ENCODE measurements at regions not wholly inside any gene's neighbourhood (a gene's known extent, or its start where the extent isn't known, plus 50 kb on each side); places are given as distances from the start of the nearest gene placed in this dataset.
"Not testable (repeated sequence)": the region's sequence is repeated elsewhere in the genome, so short reads cannot be mapped to it uniquely, and the experiment has no call there.

DNA sequence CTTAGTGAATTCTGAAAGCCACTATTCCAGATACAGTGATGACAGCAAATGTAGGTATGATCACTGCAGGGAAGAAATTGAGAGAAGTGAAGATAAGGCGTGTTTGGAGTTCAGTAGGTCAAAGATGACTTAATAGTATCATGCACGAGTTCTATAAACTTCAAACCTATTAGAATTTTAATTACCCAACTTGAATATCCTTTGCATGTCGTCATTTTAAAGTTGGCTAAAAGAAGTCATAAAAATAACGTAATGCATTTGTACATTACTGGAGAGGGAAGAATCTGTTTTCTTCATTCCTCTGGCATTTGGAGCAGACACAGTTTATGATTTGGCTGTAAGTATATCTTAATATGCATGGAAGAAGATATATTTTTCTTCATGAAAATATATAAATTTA is 68.6 kb upstream of the MXRA5 start:
- no peaks in the 10 kb centered on the region for H3K36me3 Mint-ChIP-seq (ENCODE audit: low read depth, unreplicated experiment)
- no peaks in the 10 kb centered on the region for H3K4me1 Mint-ChIP-seq (ENCODE audit: unreplicated experiment)
- H3K4me3 Mint-ChIP-seq (ENCODE audit: unreplicated experiment) = no peak overlapping the region
- H3K27me3 Mint-ChIP-seq (ENCODE audit: unreplicated experiment) = no peaks in the 10 kb centered on the region
- DNase-seq (ENCODE audit: low spot score) = no peak
- no peak overlapping the region for H3K27ac Mint-ChIP-seq (ENCODE audit: unreplicated experiment)
- TF ChIP-seq, protein P1, sequence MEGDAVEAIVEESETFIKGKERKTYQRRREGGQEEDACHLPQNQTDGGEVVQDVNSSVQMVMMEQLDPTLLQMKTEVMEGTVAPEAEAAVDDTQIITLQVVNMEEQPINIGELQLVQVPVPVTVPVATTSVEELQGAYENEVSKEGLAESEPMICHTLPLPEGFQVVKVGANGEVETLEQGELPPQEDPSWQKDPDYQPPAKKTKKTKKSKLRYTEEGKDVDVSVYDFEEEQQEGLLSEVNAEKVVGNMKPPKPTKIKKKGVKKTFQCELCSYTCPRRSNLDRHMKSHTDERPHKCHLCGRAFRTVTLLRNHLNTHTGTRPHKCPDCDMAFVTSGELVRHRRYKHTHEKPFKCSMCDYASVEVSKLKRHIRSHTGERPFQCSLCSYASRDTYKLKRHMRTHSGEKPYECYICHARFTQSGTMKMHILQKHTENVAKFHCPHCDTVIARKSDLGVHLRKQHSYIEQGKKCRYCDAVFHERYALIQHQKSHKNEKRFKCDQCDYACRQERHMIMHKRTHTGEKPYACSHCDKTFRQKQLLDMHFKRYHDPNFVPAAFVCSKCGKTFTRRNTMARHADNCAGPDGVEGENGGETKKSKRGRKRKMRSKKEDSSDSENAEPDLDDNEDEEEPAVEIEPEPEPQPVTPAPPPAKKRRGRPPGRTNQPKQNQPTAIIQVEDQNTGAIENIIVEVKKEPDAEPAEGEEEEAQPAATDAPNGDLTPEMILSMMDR (IDR thresholded peaks at IDR 0.05; ENCODE audit: unreplicated experiment) = no peak
- H3K9me3 Mint-ChIP-seq (ENCODE audit: unreplicated experiment) = no peaks in the 10 kb centered on the region

DNA sequence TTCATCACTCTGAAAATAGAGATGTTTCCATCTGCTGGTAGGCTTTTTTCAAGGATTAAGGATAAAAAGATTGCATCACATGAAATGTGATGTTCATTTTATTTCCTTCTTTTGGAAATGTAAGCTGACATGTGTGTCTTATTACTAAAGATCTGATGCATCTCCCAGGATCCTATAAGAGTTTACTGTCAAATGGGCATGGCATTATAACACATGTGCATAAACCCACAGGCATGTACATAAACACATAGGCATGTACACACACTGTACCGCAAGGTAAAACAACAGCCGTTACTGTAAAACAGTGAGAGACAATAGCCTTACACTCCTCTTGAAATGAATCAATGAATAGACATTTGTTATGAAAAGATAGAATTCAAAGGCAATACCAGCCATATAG is 65.2 kb upstream of the MXRA5 start:
- not testable (repeated sequence) for H3K27me3 Mint-ChIP-seq (ENCODE audit: unreplicated experiment); H3K9me3 Mint-ChIP-seq (ENCODE audit: unreplicated experiment); H3K27ac Mint-ChIP-seq (ENCODE audit: unreplicated experiment); H3K36me3 Mint-ChIP-seq (ENCODE audit: low read depth, unreplicated experiment); DNase-seq (ENCODE audit: low spot score); H3K4me1 Mint-ChIP-seq (ENCODE audit: unreplicated experiment); H3K4me3 Mint-ChIP-seq (ENCODE audit: unreplicated experiment)

DNA sequence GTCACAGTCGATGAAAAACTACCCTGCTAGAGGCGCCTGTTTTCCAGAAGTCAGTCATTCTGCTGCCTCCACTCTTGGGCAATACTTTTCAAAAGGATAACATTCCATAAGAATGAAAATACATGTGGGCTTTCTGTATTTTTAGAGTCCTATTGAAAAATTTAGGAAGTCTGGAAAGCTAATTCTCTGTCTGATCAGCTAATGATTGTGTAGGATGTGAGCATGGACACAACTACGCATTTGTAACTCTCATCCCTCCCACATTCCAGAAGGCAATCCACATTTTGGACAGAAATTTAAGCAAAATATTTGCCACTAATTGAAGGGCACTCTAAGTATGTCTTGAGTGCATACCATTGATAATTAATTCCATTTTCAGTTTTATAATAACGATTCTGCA is 63.5 kb upstream of the MXRA5 start:
- H3K27me3 Mint-ChIP-seq (ENCODE audit: unreplicated experiment); H3K4me3 Mint-ChIP-seq (ENCODE audit: unreplicated experiment); H3K4me1 Mint-ChIP-seq (ENCODE audit: unreplicated experiment); H3K9me3 Mint-ChIP-seq (ENCODE audit: unreplicated experiment); DNase-seq (ENCODE audit: low spot score); H3K27ac Mint-ChIP-seq (ENCODE audit: unreplicated experiment); H3K36me3 Mint-ChIP-seq (ENCODE audit: low read depth, unreplicated experiment): not testable (repeated sequence)

DNA sequence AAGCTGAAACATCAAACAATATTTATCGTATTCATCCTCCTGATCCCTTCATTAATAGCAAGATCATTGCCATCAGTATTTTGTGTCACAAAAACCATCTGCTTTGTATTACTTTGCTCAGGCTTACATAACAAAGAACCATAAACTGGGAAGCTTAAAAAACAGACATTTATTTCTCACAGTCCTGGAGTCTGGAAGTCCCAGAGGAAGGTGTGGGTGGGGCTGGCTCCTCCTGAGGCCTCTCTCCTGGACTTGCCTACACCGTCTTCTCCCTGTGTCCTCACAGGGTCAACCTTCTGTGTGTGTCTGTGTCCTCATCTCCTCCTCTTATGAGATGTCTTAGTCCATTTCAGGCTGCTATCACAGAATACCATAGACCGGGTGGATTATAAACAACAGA is 61.3 kb upstream of the MXRA5 start:
- no peaks in the 10 kb centered on the region for H3K9me3 Mint-ChIP-seq (ENCODE audit: unreplicated experiment)
- H3K27me3 Mint-ChIP-seq (ENCODE audit: unreplicated experiment) = no peaks in the 10 kb centered on the region
- no peak for DNase-seq (ENCODE audit: low spot score)
- TF ChIP-seq, protein P1 (IDR thresholded peaks at IDR 0.05; ENCODE audit: unreplicated experiment) = no peak
- no peaks in the 10 kb centered on the region for H3K4me1 Mint-ChIP-seq (ENCODE audit: unreplicated experiment)
- H3K4me3 Mint-ChIP-seq (ENCODE audit: unreplicated experiment) = no peak overlapping the region
- no peaks in the 10 kb centered on the region for H3K36me3 Mint-ChIP-seq (ENCODE audit: low read depth, unreplicated experiment)
- no peak overlapping the region for H3K27ac Mint-ChIP-seq (ENCODE audit: unreplicated experiment)

DNA sequence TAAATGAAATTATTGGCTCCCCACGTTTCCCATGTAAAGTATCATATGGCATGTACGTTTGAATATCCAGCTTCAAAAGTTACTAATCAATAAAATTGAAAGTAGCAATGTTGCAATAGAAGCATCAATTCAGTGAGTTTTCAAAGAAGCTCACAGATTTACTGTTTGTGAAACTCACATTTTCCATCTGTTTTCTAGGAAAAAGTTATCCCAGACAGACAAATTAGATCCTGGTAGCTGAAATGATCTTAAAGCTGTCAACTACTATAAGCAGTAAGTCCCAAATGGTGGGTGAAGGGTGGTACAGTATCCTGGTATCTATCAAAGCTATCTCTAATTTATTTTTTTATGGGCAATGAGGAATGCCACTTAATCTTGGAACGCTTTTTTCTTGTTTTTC is 60.7 kb upstream of the MXRA5 start:
- TF ChIP-seq, protein P1 (IDR thresholded peaks at IDR 0.05; ENCODE audit: unreplicated experiment) = no peak
- H3K9me3 Mint-ChIP-seq (ENCODE audit: unreplicated experiment) = no peaks in the 10 kb centered on the region
- no peak overlapping the region for H3K4me3 Mint-ChIP-seq (ENCODE audit: unreplicated experiment)
- DNase-seq (ENCODE audit: low spot score) = no peak
- H3K27ac Mint-ChIP-seq (ENCODE audit: unreplicated experiment) = no peak overlapping the region
- no peaks in the 10 kb centered on the region for H3K4me1 Mint-ChIP-seq (ENCODE audit: unreplicated experiment)
- no peaks in the 10 kb centered on the region for H3K36me3 Mint-ChIP-seq (ENCODE audit: low read depth, unreplicated experiment)
- H3K27me3 Mint-ChIP-seq (ENCODE audit: unreplicated experiment) = no peaks in the 10 kb centered on the region

DNA sequence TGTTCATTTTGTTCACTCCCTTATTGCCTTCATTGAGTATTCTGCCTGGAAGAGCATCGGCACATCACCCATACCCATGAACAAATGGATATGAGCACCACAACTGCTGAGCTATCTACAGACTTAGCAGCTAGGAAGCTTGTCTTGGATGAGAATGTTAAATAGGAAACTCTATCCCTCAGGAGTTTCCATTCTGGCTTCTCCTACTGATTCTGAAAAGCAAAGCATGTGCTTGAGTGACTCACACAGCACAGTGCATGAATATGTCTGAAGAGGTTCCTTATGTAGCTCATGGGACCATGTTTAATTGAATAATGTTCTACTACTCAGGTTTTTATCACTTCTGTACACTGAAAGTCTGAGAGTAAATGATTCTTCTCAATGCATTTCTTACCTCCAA is 57.3 kb upstream of the MXRA5 start:
- H3K9me3 Mint-ChIP-seq (ENCODE audit: unreplicated experiment) = no peaks in the 10 kb centered on the region

More for the DNA sequence above, 57.3 kb upstream of the MXRA5 start:
- TF ChIP-seq, protein P1 (IDR thresholded peaks at IDR 0.05; ENCODE audit: unreplicated experiment) = no peak
- H3K4me1 Mint-ChIP-seq (ENCODE audit: unreplicated experiment) = peaks cover 2% of the 10 kb centered on the region
- no peak for DNase-seq (ENCODE audit: low spot score)
- no peaks in the 10 kb centered on the region for H3K27me3 Mint-ChIP-seq (ENCODE audit: unreplicated experiment)
- H3K27ac Mint-ChIP-seq (ENCODE audit: unreplicated experiment) = no peak overlapping the region
- no peak overlapping the region for H3K4me3 Mint-ChIP-seq (ENCODE audit: unreplicated experiment)
- no peaks in the 10 kb centered on the region for H3K36me3 Mint-ChIP-seq (ENCODE audit: low read depth, unreplicated experiment)

Measured in endothelial cell (in vitro differentiated cells).